ENCODE measurements at regions not wholly inside any gene's neighbourhood (a gene's known extent, or its start where the extent isn't known, plus 50 kb on each side); places are given as distances from the start of the nearest gene placed in this dataset.
"Not testable (repeated sequence)": the region's sequence is repeated elsewhere in the genome, so short reads cannot be mapped to it uniquely, and the experiment has no call there.

GRCh38 chr2:199042660-199043379 is 414.9 kb downstream of the SATB2 start:
- peak; percentile 88 for DNase-seq
- Histone ChIP-seq H3K4me1 (ENCODE audit: control insufficient read depth, low read depth, low read length) (no peaks in the 10 kb centered on the region), H3K4ac (ENCODE audit: low read depth, low read length) (no peak overlapping the region), H3K79me1 (ENCODE audit: low read length) (no peaks in the 10 kb centered on the region), H2BK120ac (ENCODE audit: low read depth, low read length) (no peak overlapping the region), H3K36me3 (ENCODE audit: control insufficient read depth, insufficient read depth, low read length) (no peaks in the 10 kb centered on the region), H3K23ac (ENCODE audit: low read length) (no peak overlapping the region), H4K8ac (ENCODE audit: low read depth, low read length) (no peak overlapping the region), H3K4me3 (ENCODE audit: low read length) (no peak overlapping the region), H4K5ac (ENCODE audit: low read length) (no peak overlapping the region), H3K18ac (ENCODE audit: low read length) (no peak overlapping the region), H2AK5ac (ENCODE audit: low read length) (no peak overlapping the region), H3K9ac (ENCODE audit: low read length) (no peak overlapping the region), H2BK5ac (ENCODE audit: low read length) (no peak overlapping the region), H3K27ac (ENCODE audit: low read depth, low read length) (no peak overlapping the region), H3K79me2 (ENCODE audit: control insufficient read depth, insufficient read depth, low read length) (no peaks in the 10 kb centered on the region), H3K27me3 (ENCODE audit: insufficient read depth, low read length, poor library complexity) (no peaks in the 10 kb centered on the region), H3K4me2 (ENCODE audit: low read length) (no peak overlapping the region), H2BK15ac (replicated peaks; ENCODE audit: low read depth) (no peak overlapping the region), H3K56ac (ENCODE audit: low read length) (no peak overlapping the region)
- no CpG with 5 or more reads among the region's 2 CpGs for whole genome bisulfite sequencing (ENCODE audit: extremely low coverage, insufficient coverage, low lambda C conversion rate)

DNA sequence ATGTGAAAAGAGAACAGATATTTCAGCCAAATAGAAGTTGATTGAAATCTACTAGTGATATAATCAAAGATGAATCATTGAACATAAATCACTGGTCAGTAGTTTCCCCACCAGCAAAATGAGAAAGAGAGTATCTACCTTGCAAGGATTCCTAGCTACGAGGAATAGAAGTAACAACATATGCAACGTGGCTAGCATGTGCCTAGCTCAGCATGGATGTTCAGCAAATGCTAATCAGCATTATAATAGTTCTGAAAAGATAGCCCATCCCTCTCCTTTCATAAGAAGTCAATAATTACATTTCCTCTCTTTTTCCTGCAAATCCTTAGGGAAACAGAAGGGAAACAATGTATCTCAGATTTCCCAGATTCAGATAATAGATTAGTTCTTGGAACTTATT is 417.2 kb downstream of the SATB2 start:
- Histone ChIP-seq H3K4me2 (ENCODE audit: low read length) (no peak overlapping the region), H3K79me1 (ENCODE audit: low read length) (no peaks in the 10 kb centered on the region), H2BK15ac (replicated peaks; ENCODE audit: low read depth) (no peak overlapping the region), H3K23ac (ENCODE audit: low read length) (no peak overlapping the region), H2BK5ac (ENCODE audit: low read length) (no peak overlapping the region), H4K5ac (ENCODE audit: low read length) (no peak overlapping the region), H3K27me3 (ENCODE audit: insufficient read depth, low read length, poor library complexity) (no peaks in the 10 kb centered on the region), H3K27ac (ENCODE audit: low read depth, low read length) (no peak overlapping the region), H3K4me3 (ENCODE audit: low read length) (no peak overlapping the region), H3K18ac (ENCODE audit: low read length) (no peak overlapping the region), H3K4me1 (ENCODE audit: control insufficient read depth, low read depth, low read length) (no peaks in the 10 kb centered on the region), H3K36me3 (ENCODE audit: control insufficient read depth, insufficient read depth, low read length) (no peaks in the 10 kb centered on the region), H3K79me2 (ENCODE audit: control insufficient read depth, insufficient read depth, low read length) (no peaks in the 10 kb centered on the region), H3K56ac (ENCODE audit: low read length) (no peak overlapping the region), H3K4ac (ENCODE audit: low read depth, low read length) (no peak overlapping the region), H2BK120ac (ENCODE audit: low read depth, low read length) (no peak overlapping the region), H2AK5ac (ENCODE audit: low read length) (no peak overlapping the region), H3K9ac (ENCODE audit: low read length) (no peak overlapping the region), H4K8ac (ENCODE audit: low read depth, low read length) (no peak overlapping the region)
- DNase-seq: no peak
- WGBS (ENCODE audit: extremely low coverage, insufficient coverage, low lambda C conversion rate): no CpG with 5 or more reads among the region's 2 CpGs

DNA sequence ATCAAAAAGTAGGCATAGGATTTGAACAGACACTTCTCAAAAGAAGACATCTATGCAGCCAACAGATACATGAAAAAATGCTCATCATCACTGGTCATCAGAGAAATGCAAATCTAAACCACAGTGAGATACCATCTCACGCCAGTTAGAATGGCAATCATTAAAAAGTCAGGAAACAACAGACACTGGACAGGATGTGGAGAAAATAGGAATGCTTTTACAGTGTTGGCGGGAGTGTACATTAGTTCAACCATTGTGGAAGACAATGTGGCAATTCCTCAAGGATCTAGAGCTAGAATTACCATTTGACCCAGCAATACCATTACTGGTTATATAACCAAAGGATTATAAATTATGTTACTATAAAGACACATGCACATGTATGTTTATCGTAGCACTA is 424.0 kb downstream of the SATB2 start:
- not testable (repeated sequence) for H3K4ac ChIP-seq (ENCODE audit: low read depth, low read length); H3K27me3 ChIP-seq (ENCODE audit: insufficient read depth, low read length, poor library complexity); H3K4me1 ChIP-seq (ENCODE audit: control insufficient read depth, low read depth, low read length); H3K27ac ChIP-seq (ENCODE audit: low read depth, low read length); H3K18ac ChIP-seq (ENCODE audit: low read length); H3K79me2 ChIP-seq (ENCODE audit: control insufficient read depth, insufficient read depth, low read length); H3K4me3 ChIP-seq (ENCODE audit: low read length); DNase-seq; H3K23ac ChIP-seq (ENCODE audit: low read length); H3K36me3 ChIP-seq (ENCODE audit: control insufficient read depth, insufficient read depth, low read length); H2BK5ac ChIP-seq (ENCODE audit: low read length); H3K4me2 ChIP-seq (ENCODE audit: low read length); H3K9ac ChIP-seq (ENCODE audit: low read length); H2BK120ac ChIP-seq (ENCODE audit: low read depth, low read length); H2AK5ac ChIP-seq (ENCODE audit: low read length); H2BK15ac ChIP-seq (replicated peaks; ENCODE audit: low read depth); H4K8ac ChIP-seq (ENCODE audit: low read depth, low read length); H3K79me1 ChIP-seq (ENCODE audit: low read length); H4K5ac ChIP-seq (ENCODE audit: low read length); H3K56ac ChIP-seq (ENCODE audit: low read length)
- no CpG with 5 or more reads among the region's 3 CpGs for WGBS (ENCODE audit: extremely low coverage, insufficient coverage, low lambda C conversion rate)

DNA sequence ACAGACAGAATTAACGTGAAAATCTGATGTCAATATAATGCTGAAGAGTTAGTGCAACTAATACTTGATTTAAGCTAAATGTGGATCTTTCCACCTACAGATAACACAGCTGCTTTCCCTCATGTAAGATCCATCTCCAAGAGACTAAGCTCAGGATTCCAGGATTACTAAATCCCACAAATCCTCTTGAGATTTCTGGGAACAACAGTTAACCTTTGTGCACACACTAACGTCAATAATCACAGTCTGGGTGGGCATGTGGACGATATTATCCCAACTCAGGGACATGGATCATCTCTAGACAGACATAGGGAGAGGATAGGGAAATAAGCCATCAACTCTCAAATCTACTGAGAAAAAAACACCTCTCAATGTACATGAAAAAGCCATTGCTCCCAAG is 432.6 kb downstream of the SATB2 start:
- H3K18ac ChIP-seq (ENCODE audit: low read length): no peak overlapping the region
- no peaks in the 10 kb centered on the region for H3K4me1 ChIP-seq (ENCODE audit: control insufficient read depth, low read depth, low read length)
- no peak for DNase-seq
- H4K5ac ChIP-seq (ENCODE audit: low read length): no peak overlapping the region
- H3K23ac ChIP-seq (ENCODE audit: low read length): no peak overlapping the region
- no peak overlapping the region for H3K27ac ChIP-seq (ENCODE audit: low read depth, low read length)
- H3K56ac ChIP-seq (ENCODE audit: low read length): no peak overlapping the region
- H3K4me3 ChIP-seq (ENCODE audit: low read length): no peak overlapping the region
- H3K9ac ChIP-seq (ENCODE audit: low read length): no peak overlapping the region
- no peak overlapping the region for H3K4me2 ChIP-seq (ENCODE audit: low read length)
- H4K8ac ChIP-seq (ENCODE audit: low read depth, low read length): no peak overlapping the region
- no peaks in the 10 kb centered on the region for H3K79me2 ChIP-seq (ENCODE audit: control insufficient read depth, insufficient read depth, low read length)
- no CpG with 5 or more reads among the region's 3 CpGs for WGBS (ENCODE audit: extremely low coverage, insufficient coverage, low lambda C conversion rate)
- H2BK120ac ChIP-seq (ENCODE audit: low read depth, low read length): no peak overlapping the region
- H2AK5ac ChIP-seq (ENCODE audit: low read length): no peak overlapping the region
- H3K79me1 ChIP-seq (ENCODE audit: low read length): no peaks in the 10 kb centered on the region
- H2BK15ac ChIP-seq (replicated peaks; ENCODE audit: low read depth): no peak overlapping the region
- H3K36me3 ChIP-seq (ENCODE audit: control insufficient read depth, insufficient read depth, low read length): no peaks in the 10 kb centered on the region
- H2BK5ac ChIP-seq (ENCODE audit: low read length): no peak overlapping the region
- H3K27me3 ChIP-seq (ENCODE audit: insufficient read depth, low read length, poor library complexity): no peaks in the 10 kb centered on the region
- no peak overlapping the region for H3K4ac ChIP-seq (ENCODE audit: low read depth, low read length)

GRCh38 chr2:199024224-199024623 is 433.5 kb downstream of the SATB2 start:
- H2BK5ac ChIP-seq (ENCODE audit: low read length): no peak overlapping the region
- H3K79me1 ChIP-seq (ENCODE audit: low read length): no peaks in the 10 kb centered on the region
- H3K18ac ChIP-seq (ENCODE audit: low read length): no peak overlapping the region
- no peak overlapping the region for H2BK15ac ChIP-seq (replicated peaks; ENCODE audit: low read depth)
- H3K4me2 ChIP-seq (ENCODE audit: low read length): no peak overlapping the region
- no peak overlapping the region for H3K27ac ChIP-seq (ENCODE audit: low read depth, low read length)
- H3K79me2 ChIP-seq (ENCODE audit: control insufficient read depth, insufficient read depth, low read length): no peaks in the 10 kb centered on the region
- H3K23ac ChIP-seq (ENCODE audit: low read length): no peak overlapping the region
- H2BK120ac ChIP-seq (ENCODE audit: low read depth, low read length): no peak overlapping the region
- H3K56ac ChIP-seq (ENCODE audit: low read length): no peak overlapping the region
- H3K4ac ChIP-seq (ENCODE audit: low read depth, low read length): no peak overlapping the region
- no peak for DNase-seq
- no peak overlapping the region for H3K4me3 ChIP-seq (ENCODE audit: low read length)
- H3K9ac ChIP-seq (ENCODE audit: low read length): no peak overlapping the region
- no peak overlapping the region for H4K5ac ChIP-seq (ENCODE audit: low read length)
- H2AK5ac ChIP-seq (ENCODE audit: low read length): no peak overlapping the region
- H3K27me3 ChIP-seq (ENCODE audit: insufficient read depth, low read length, poor library complexity): no peaks in the 10 kb centered on the region
- no peak overlapping the region for H4K8ac ChIP-seq (ENCODE audit: low read depth, low read length)
- H3K4me1 ChIP-seq (ENCODE audit: control insufficient read depth, low read depth, low read length): no peaks in the 10 kb centered on the region
- no peaks in the 10 kb centered on the region for H3K36me3 ChIP-seq (ENCODE audit: control insufficient read depth, insufficient read depth, low read length)

- Histone ChIP-seq H3K4me2 (ENCODE audit: low read length) (no peak overlapping the region), H2BK120ac (ENCODE audit: low read depth, low read length) (no peak overlapping the region), H3K36me3 (ENCODE audit: control insufficient read depth, insufficient read depth, low read length) (no peaks in the 10 kb centered on the region), H3K9ac (ENCODE audit: low read length) (no peak overlapping the region), H3K27me3 (ENCODE audit: insufficient read depth, low read length, poor library complexity) (no peaks in the 10 kb centered on the region), H3K4ac (ENCODE audit: low read depth, low read length) (no peak overlapping the region), H3K23ac (ENCODE audit: low read length) (no peak overlapping the region), H3K18ac (ENCODE audit: low read length) (no peak overlapping the region), H2BK5ac (ENCODE audit: low read length) (no peak overlapping the region), H2BK15ac (replicated peaks; ENCODE audit: low read depth) (no peak overlapping the region), H3K56ac (ENCODE audit: low read length) (no peak overlapping the region), H3K79me2 (ENCODE audit: control insufficient read depth, insufficient read depth, low read length) (no peaks in the 10 kb centered on the region), H3K4me3 (ENCODE audit: low read length) (no peak overlapping the region), H3K4me1 (ENCODE audit: control insufficient read depth, low read depth, low read length) (no peaks in the 10 kb centered on the region), H3K79me1 (ENCODE audit: low read length) (no peaks in the 10 kb centered on the region), H4K8ac (ENCODE audit: low read depth, low read length) (no peak overlapping the region), H2AK5ac (ENCODE audit: low read length) (no peak overlapping the region), H4K5ac (ENCODE audit: low read length) (no peak overlapping the region), H3K27ac (ENCODE audit: low read depth, low read length) (no peak overlapping the region)
- no CpG with 5 or more reads among the region's 4 CpGs for WGBS (ENCODE audit: extremely low coverage, insufficient coverage, low lambda C conversion rate)
- DNase-seq: peak; percentile 60
Measured at GRCh38 chr2:199019898-199020507, 437.7 kb downstream of the SATB2 start.
